K562 (cell line): ENCODE measurements at regions not wholly inside any gene's neighbourhood (a gene's known extent, or its start where the extent isn't known, plus 50 kb on each side); places are given as distances from the start of the nearest gene placed in this dataset.
A peak's percentile ranks its signal among the peaks of the same experiment; 100 is the strongest.

Experiments
- ATAC-seq: fragments of 200-7000 bp; cut with Tn5 transposase; 3 replicates; pipeline ENCODE4 v1.9.1; 2020; ENCODE audit warnings: moderate library complexity
- BruUV-seq: library from RNA; stranded (reverse); fragments of 400-500 nt; replicated peaks from 2 replicates; lab custom pipeline; 2021; lab: Mats Ljungman, UMichigan
- CTCF ChIA-PET: fragments of 300-600 bp; formaldehyde crosslinking; extraction: SDS; loops from one replicate; lab custom pipeline; 2021; ENCODE audit warnings: low intra/inter-chr PET ratio; lab: Yijun Ruan, JAX
- POLR2A ChIA-PET: fragments of 300-600, 350-650 bp; sonication (Branson Sonifier 250); formaldehyde crosslinking; extraction: SDS; loops from one replicate; lab custom pipeline; 2021; ENCODE audit warnings: antibody characterized with exemption, inconsistent platforms; lab: Yijun Ruan, JAX
- DNase-seq, 4 experiments: peaks; one replicate each; pipeline versions ENCODE4 v3.0.0 to v3.0.0-alpha.2; 2011 to 2018; ENCODE audit warnings: low spot score in 3 of 4, mixed read lengths in 3 of 4; ENCODE audit errors: extremely low read depth in 1 of 4
- FAIRE-seq: peaks from 2 replicates; lab custom pipeline; 2011; peaks lifted over from hg19 to GRCh38; lab: Jason Lieb, UNC
- H2AFZ ChIP-seq: 2 replicates; pipeline ENCODE4 v1.6.0; 2011; ENCODE audit warnings: low read depth, low read length, control low read depth, inconsistent platforms
- H3K27ac ChIP-seq: fragments of 200-600 bp; 3 replicates; pipeline ENCODE4 v1.8.0; 2011; ENCODE audit warnings: low read depth, mild to moderate bottlenecking, control low read depth, inconsistent platforms, low read length, moderate library complexity, mixed read lengths; ENCODE audit errors: extremely low read depth
- H3K27me3 ChIP-seq, 2 experiments: fragments of 300-600 bp in 1 of 2; 2 replicates in 1 of 2; 3 replicates in 1 of 2; pipeline versions ENCODE4 v1.6.0 to v1.8.0; 2011; ENCODE audit warnings: inconsistent platforms in 2 of 2, low read length in 2 of 2, mild to moderate bottlenecking in 1 of 2, mixed read lengths in 1 of 2, moderate library complexity in 1 of 2; ENCODE audit not compliant: control insufficient read depth in 2 of 2, insufficient read depth in 2 of 2
- H3K36me3 ChIP-seq: fragments of 300-600 bp; 3 replicates; pipeline ENCODE4 v1.8.0; 2011; ENCODE audit warnings: mild to moderate bottlenecking, low read length, inconsistent platforms; ENCODE audit not compliant: control insufficient read depth, insufficient read depth
- H3K4me1 ChIP-seq, 2 experiments: fragments of 200-600 bp in 1 of 2; replicated peaks in 1 of 2; 2 replicates in 1 of 2; 3 replicates in 1 of 2; pipeline versions ENCODE4 v1.5.1 to v1.8.0; 2011; ENCODE audit warnings: inconsistent platforms in 2 of 2, low read length in 2 of 2, mild to moderate bottlenecking in 1 of 2, mixed read lengths in 1 of 2, moderate library complexity in 1 of 2; ENCODE audit not compliant: control insufficient read depth in 2 of 2, insufficient read depth in 2 of 2
- H3K4me2 ChIP-seq: 2 replicates; pipeline ENCODE4 v1.6.1; 2011; ENCODE audit warnings: low read length, control low read depth, inconsistent platforms, mixed read lengths; ENCODE audit not compliant: insufficient read depth
- H3K4me3 ChIP-seq: fragments of 200-600 bp; sonication (generic), shearing (Covaris generic); 2 replicates; pipeline ENCODE4 v1.5.1; 2016; ENCODE audit warnings: control low read depth, inconsistent platforms
- H3K79me2 ChIP-seq: fragments of 200-600 bp; 3 replicates; pipeline ENCODE4 v1.8.0; 2011; ENCODE audit warnings: low read length, inconsistent platforms; ENCODE audit not compliant: control insufficient read depth, insufficient read depth
- H3K9ac ChIP-seq, 2 experiments: 2 replicates each; pipeline versions ENCODE4 v1.6.0 to v1.6.1; 2011; ENCODE audit warnings: low read depth in 2 of 2, low read length in 2 of 2, control low read depth in 1 of 2, inconsistent platforms in 1 of 2, mild to moderate bottlenecking in 1 of 2, mixed read lengths in 1 of 2; ENCODE audit not compliant: insufficient read depth in 1 of 2
- H3K9me1 ChIP-seq: one replicate; pipeline ENCODE4 v1.6.0; 2011; ENCODE audit warnings: inconsistent platforms, mild to moderate bottlenecking, low read length, moderate library complexity; ENCODE audit not compliant: control insufficient read depth, insufficient read depth
- H3K9me3 ChIP-seq: replicated peaks from 2 replicates; pipeline ENCODE4 v1.5.1; 2011; ENCODE audit warnings: low read depth, low read length, inconsistent platforms; ENCODE audit not compliant: control insufficient read depth, insufficient read depth
- H4K20me1 ChIP-seq: replicated peaks from 2 replicates; pipeline ENCODE4 v1.6.1; 2011; ENCODE audit warnings: low read length, inconsistent platforms, mixed read lengths; ENCODE audit not compliant: control insufficient read depth, insufficient read depth
- RAD21 ChIP-seq, 2 experiments: fragments of 250-450 bp in 1 of 2; fragments of 450-650 bp in 1 of 2; sonication (Bioruptor Pico) in 1 of 2; formaldehyde crosslinking in 1 of 2; IDR thresholded peaks in 1 of 2; conservative IDR thresholded peaks in 1 of 2; 2 replicates each; pipeline versions ENCODE4 v1.4.0 to v1.8.0; 2020 to 2022; ENCODE audit warnings: mild to moderate bottlenecking in 2 of 2, moderate library complexity in 1 of 2
- ZNF316 ChIP-seq: fragments of 450-650 bp; IDR thresholded peaks from 2 replicates; pipeline ENCODE4 v1.6.1; 2016
- WGBS: fragments of 100-300 bp; shearing (Covaris generic); methylation state at CpG from one replicate; pipeline ENCODE4 v1.1.6; 2016; ENCODE audit warnings: low coverage, mixed read lengths; ENCODE audit not compliant: insufficient coverage; ENCODE audit errors: missing lambda C conversion rate; 5-methylcytosine and 5-hydroxymethylcytosine counted together
- in situ Hi-C: fragments of 300-500 bp; cut with MboI; formaldehyde crosslinking; loops from 4 replicates; pipeline ENCODE4 v1.15.0; 2018; ENCODE audit warnings: inconsistent platforms, mixed read lengths
- intact Hi-C: fragments of 100-400 bp; cut with micrococcal nuclease; formaldehyde crosslinking; loops from 2 replicates; pipeline ENCODE4 v1.14.2; 2022
- TF ChIP-seq, protein P1 (sequence below), 3 experiments: IDR thresholded peaks in 2 of 3; conservative IDR thresholded peaks in 1 of 3; 2 replicates each; pipeline ENCODE4 v1.5.1; 2011 to 2012; ENCODE audit warnings: low read length in 3 of 3, mild to moderate bottlenecking in 3 of 3, control low read depth in 2 of 3, improper control_type of control experiment in 1 of 3, inconsistent platforms in 1 of 3, low read depth in 1 of 3, mixed read lengths in 1 of 3, moderate library complexity in 1 of 3; ENCODE audit not compliant: insufficient read depth in 2 of 3
- TF ChIP-seq, protein P2 (sequence below), 2 experiments: fragments of 450-650 bp; formaldehyde crosslinking in 1 of 2; IDR thresholded peaks; 2 replicates each; pipeline versions ENCODE4 v1.4.0 to v1.6.1; 2014 to 2020; ENCODE audit warnings: mild to moderate bottlenecking in 2 of 2, borderline replicate concordance in 1 of 2, low read depth in 1 of 2
- TF ChIP-seq, protein P3 (sequence below): fragments of 250-450 bp; sonication (Bioruptor Pico); IDR thresholded peaks from 2 replicates; pipeline ENCODE4 v1.9.0; 2021; ENCODE audit warnings: mild to moderate bottlenecking, inconsistent platforms

- H3K4me1 ChIP-seq, result no peaks in the 10 kb centered on the region
- no peak for FAIRE-seq
- H4K20me1 ChIP-seq, result no peaks in the 10 kb centered on the region
- no peaks in the 10 kb centered on the region for H3K9me1 ChIP-seq
- no TSS peak for BruUV-seq
- no peaks in the 10 kb centered on the region for H3K36me3 ChIP-seq
- ATAC-seq, result no peak
- H3K79me2 ChIP-seq, result no peaks in the 10 kb centered on the region
- intact Hi-C loops, result loop anchor here (1.0 to 10.0 kb wide), 3 partner anchors 636 to 923 kb away; no protein-coding TSS in a partner anchor
- WGBS, result under 1% methylated on average over 7 of the region's 7 CpGs
- in situ Hi-C loops, result no loop called here
- ChIA-PET POLR2A (no interaction called here), CTCF (interaction anchor here (0.8 to 1.5 kb wide), 2 partner anchors 636 to 800 kb away, joined by 4 to 10 read pairs; no protein-coding TSS in a partner anchor)
- H3K9ac ChIP-seq, result no peak overlapping the region
- H3K4me3 ChIP-seq, result no peak overlapping the region
- H3K27me3 ChIP-seq, result no peaks in the 10 kb centered on the region
- no peaks in the 10 kb centered on the region for H3K9me3 ChIP-seq
- no peak overlapping the region for H3K4me2 ChIP-seq
- H2AFZ ChIP-seq, result no peak overlapping the region
- DNase-seq, result peak in 2 of 4 experiments; percentile 4 to 15
- H3K27ac ChIP-seq, result no peak overlapping the region
- TF ChIP-seq, protein P1, sequence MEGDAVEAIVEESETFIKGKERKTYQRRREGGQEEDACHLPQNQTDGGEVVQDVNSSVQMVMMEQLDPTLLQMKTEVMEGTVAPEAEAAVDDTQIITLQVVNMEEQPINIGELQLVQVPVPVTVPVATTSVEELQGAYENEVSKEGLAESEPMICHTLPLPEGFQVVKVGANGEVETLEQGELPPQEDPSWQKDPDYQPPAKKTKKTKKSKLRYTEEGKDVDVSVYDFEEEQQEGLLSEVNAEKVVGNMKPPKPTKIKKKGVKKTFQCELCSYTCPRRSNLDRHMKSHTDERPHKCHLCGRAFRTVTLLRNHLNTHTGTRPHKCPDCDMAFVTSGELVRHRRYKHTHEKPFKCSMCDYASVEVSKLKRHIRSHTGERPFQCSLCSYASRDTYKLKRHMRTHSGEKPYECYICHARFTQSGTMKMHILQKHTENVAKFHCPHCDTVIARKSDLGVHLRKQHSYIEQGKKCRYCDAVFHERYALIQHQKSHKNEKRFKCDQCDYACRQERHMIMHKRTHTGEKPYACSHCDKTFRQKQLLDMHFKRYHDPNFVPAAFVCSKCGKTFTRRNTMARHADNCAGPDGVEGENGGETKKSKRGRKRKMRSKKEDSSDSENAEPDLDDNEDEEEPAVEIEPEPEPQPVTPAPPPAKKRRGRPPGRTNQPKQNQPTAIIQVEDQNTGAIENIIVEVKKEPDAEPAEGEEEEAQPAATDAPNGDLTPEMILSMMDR (IDR thresholded peaks at IDR 0.05 in 2 of 3, conservative IDR thresholded peaks at IDR 0.05 in 1 of 3; ENCODE audit: insufficient read depth in 2 of 3, low read depth in 1 of 3, low read length in 3 of 3), result peak in 2 of 3 experiments; percentile 11 to 49; a peak in 4 of 6 replicates
- peak; percentile 58 for TF ChIP-seq ZNF316
- TF ChIP-seq, protein P2, sequence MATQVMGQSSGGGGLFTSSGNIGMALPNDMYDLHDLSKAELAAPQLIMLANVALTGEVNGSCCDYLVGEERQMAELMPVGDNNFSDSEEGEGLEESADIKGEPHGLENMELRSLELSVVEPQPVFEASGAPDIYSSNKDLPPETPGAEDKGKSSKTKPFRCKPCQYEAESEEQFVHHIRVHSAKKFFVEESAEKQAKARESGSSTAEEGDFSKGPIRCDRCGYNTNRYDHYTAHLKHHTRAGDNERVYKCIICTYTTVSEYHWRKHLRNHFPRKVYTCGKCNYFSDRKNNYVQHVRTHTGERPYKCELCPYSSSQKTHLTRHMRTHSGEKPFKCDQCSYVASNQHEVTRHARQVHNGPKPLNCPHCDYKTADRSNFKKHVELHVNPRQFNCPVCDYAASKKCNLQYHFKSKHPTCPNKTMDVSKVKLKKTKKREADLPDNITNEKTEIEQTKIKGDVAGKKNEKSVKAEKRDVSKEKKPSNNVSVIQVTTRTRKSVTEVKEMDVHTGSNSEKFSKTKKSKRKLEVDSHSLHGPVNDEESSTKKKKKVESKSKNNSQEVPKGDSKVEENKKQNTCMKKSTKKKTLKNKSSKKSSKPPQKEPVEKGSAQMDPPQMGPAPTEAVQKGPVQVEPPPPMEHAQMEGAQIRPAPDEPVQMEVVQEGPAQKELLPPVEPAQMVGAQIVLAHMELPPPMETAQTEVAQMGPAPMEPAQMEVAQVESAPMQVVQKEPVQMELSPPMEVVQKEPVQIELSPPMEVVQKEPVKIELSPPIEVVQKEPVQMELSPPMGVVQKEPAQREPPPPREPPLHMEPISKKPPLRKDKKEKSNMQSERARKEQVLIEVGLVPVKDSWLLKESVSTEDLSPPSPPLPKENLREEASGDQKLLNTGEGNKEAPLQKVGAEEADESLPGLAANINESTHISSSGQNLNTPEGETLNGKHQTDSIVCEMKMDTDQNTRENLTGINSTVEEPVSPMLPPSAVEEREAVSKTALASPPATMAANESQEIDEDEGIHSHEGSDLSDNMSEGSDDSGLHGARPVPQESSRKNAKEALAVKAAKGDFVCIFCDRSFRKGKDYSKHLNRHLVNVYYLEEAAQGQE (IDR thresholded peaks at IDR 0.05; ENCODE audit: borderline replicate concordance), result peak; percentile 24; the same call in 1 of the 2 replicates
- TF ChIP-seq, protein P2 (CRISPR knock-in tag; IDR thresholded peaks at IDR 0.05; ENCODE audit: low read depth), result no peak
- TF ChIP-seq RAD21 (CRISPR knock-in tag; conservative IDR thresholded peaks at IDR 0.05 in 1 of 2, IDR thresholded peaks at IDR 0.05 in 1 of 2), result peak; percentile 60 to 65
- TF ChIP-seq, protein P3, sequence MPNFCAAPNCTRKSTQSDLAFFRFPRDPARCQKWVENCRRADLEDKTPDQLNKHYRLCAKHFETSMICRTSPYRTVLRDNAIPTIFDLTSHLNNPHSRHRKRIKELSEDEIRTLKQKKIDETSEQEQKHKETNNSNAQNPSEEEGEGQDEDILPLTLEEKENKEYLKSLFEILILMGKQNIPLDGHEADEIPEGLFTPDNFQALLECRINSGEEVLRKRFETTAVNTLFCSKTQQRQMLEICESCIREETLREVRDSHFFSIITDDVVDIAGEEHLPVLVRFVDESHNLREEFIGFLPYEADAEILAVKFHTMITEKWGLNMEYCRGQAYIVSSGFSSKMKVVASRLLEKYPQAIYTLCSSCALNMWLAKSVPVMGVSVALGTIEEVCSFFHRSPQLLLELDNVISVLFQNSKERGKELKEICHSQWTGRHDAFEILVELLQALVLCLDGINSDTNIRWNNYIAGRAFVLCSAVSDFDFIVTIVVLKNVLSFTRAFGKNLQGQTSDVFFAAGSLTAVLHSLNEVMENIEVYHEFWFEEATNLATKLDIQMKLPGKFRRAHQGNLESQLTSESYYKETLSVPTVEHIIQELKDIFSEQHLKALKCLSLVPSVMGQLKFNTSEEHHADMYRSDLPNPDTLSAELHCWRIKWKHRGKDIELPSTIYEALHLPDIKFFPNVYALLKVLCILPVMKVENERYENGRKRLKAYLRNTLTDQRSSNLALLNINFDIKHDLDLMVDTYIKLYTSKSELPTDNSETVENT (CRISPR knock-in tag), result no peak
Measured at GRCh38 chr3:168847291-168847883, 751.7 kb upstream of the GOLIM4 start.
